ENCODE measurements at regions not wholly inside any gene's neighbourhood (a gene's known extent, or its start where the extent isn't known, plus 50 kb on each side); places are given as distances from the start of the nearest gene placed in this dataset.

DNA sequence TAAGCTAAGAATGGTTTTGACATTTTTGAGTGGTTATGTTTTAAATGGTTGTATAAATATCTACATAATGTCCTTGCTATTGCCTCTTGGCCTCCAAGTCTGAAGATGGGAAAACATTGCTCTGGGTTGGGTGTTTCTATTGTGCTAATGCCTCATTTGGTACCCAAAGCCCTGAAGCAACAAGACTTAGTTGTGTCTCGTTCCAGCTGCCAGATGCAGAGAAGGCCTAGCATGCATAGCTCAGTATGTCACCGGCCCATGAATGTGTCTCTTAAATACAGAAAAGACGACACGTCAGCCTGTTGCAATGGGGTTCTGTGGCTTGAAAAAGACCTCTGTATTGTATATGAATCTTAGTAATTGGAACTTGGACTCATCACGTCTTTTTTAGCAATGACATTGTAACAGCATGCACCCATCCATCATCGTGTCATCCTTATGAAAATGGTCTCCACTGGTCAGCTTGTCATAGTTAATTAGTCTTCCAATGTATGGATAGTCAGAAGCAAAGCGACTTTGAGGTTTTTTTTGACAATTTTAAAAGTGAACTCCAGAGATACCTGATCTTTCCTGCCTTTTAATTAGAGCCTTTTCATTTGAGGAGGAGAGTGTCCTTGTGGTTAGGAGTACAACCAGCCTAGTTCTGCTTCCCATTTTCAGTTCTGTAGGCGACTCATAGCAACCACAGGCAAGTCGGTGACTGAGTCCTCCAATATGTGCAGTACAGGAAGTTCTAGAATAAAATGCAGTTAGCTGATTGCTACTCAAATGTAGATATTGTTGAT, 126.4 kb upstream of the GATB start:
- DNase-seq (ENCODE audit: low read depth, low spot score) (no peak), ATAC-seq (no peak)
- CTCF ChIA-PET: no interaction called here
- TF ChIP-seq EZH2 (IDR thresholded peaks at IDR 0.05) (no peak), JUND (IDR thresholded peaks at IDR 0.05) (no peak), ZFX (IDR thresholded peaks at IDR 0.05) (no peak), SRF (IDR thresholded peaks at IDR 0.05; ENCODE audit: low read depth) (no peak), YY1 (IDR thresholded peaks at IDR 0.05; ENCODE audit: extremely low read depth, insufficient replicate concordance, low read depth, low read length) (no peak)
- Histone ChIP-seq H3K79me2 (ENCODE audit: insufficient read depth, low read length) (no peaks in the 10 kb centered on the region), H3K27ac (ENCODE audit: low read depth, low read length) (no peak overlapping the region), H3K4me2 (ENCODE audit: low read length) (no peak overlapping the region), H3K9me3 (ENCODE audit: control insufficient read depth in 1 of 2, insufficient read depth in 1 of 2, low read depth in 1 of 2, low read length in 2 of 2) (no peaks in the 10 kb centered on the region), H2AFZ (ENCODE audit: low read depth, low read length, poor library complexity, severe bottlenecking) (no peak overlapping the region), H3K9me2 (ENCODE audit: insufficient read depth) (no peaks in the 10 kb centered on the region), H3K4me1 (ENCODE audit: control insufficient read depth in 1 of 2, insufficient read depth in 2 of 2, low read length in 2 of 2) (no peaks in the 10 kb centered on the region), H3K27me3 (ENCODE audit: insufficient read depth, low read length) (0 out of 2 replicates have a peak, but pooled peaks cover 3% of the 10 kb centered on the region), H3K9ac (ENCODE audit: low read length) (no peak overlapping the region), H3K4me3 (replicated peaks in 1 of 2; ENCODE audit: low read depth in 1 of 2, low read length in 2 of 2) (no peak overlapping the region), H3K36me3 (ENCODE audit: control insufficient read depth in 1 of 2, insufficient read depth in 2 of 2, low read length in 2 of 2) (no peaks in the 10 kb centered on the region), H4K20me1 (ENCODE audit: insufficient read depth) (no peaks in the 10 kb centered on the region)
- intact Hi-C loops (cut with micrococcal nuclease): no loop called here
- BruUV-seq (replicated peaks): no TSS peak
- POLR2A ChIA-PET: no interaction called here
- RAD21 ChIA-PET (ENCODE audit: low non-redundant PET in 1 of 2, low total read pairs in 2 of 2, uncharacterized antibody in 2 of 2, unreplicated experiment in 2 of 2): no interaction called here

- no peak overlapping the region for H2AFZ ChIP-seq (ENCODE audit: low read depth, low read length, poor library complexity, severe bottlenecking)
- ChIA-PET CTCF (no interaction called here), RAD21 (ENCODE audit: low non-redundant PET in 1 of 2, low total read pairs in 2 of 2, uncharacterized antibody in 2 of 2, unreplicated experiment in 2 of 2) (no interaction called here), POLR2A (no interaction called here)
- H3K4me3 ChIP-seq (replicated peaks in 1 of 2; ENCODE audit: low read depth in 1 of 2, low read length in 2 of 2): no peak overlapping the region
- ATAC-seq: no peak
- TF ChIP-seq CBX3 (IDR thresholded peaks at IDR 0.05; ENCODE audit: low read depth): no peak
- no peaks in the 10 kb centered on the region for H3K9me3 ChIP-seq (ENCODE audit: control insufficient read depth in 1 of 2, insufficient read depth in 1 of 2, low read depth in 1 of 2, low read length in 2 of 2)
- no peaks in the 10 kb centered on the region for H4K20me1 ChIP-seq (ENCODE audit: insufficient read depth)
- no peak overlapping the region for H3K27ac ChIP-seq (ENCODE audit: low read depth, low read length)
- no peak overlapping the region for H3K9ac ChIP-seq (ENCODE audit: low read length)
- no peaks in the 10 kb centered on the region for H3K79me2 ChIP-seq (ENCODE audit: insufficient read depth, low read length)
- H3K27me3 ChIP-seq (ENCODE audit: insufficient read depth, low read length): no peaks in the 10 kb centered on the region
- no peaks in the 10 kb centered on the region for H3K4me1 ChIP-seq (ENCODE audit: control insufficient read depth in 1 of 2, insufficient read depth in 2 of 2, low read length in 2 of 2)
- BruUV-seq (replicated peaks): no TSS peak
- no peaks in the 10 kb centered on the region for H3K36me3 ChIP-seq (ENCODE audit: control insufficient read depth in 1 of 2, insufficient read depth in 2 of 2, low read length in 2 of 2)
- no peaks in the 10 kb centered on the region for H3K9me2 ChIP-seq (ENCODE audit: insufficient read depth)
- intact Hi-C loops (cut with micrococcal nuclease): no loop called here
- DNase-seq (ENCODE audit: low read depth, low spot score): no peak
- no peak overlapping the region for H3K4me2 ChIP-seq (ENCODE audit: low read length)
These were observed 124.3 kb upstream of the GATB start for GRCh38 chr4:151885123-151885522.
